Lung (tissue), 11 donors: ENCODE measurements at regions not wholly inside any gene's neighbourhood (a gene's known extent, or its start where the extent isn't known, plus 50 kb on each side); places are given as distances from the start of the nearest gene placed in this dataset.

Experiments used
- ATAC-seq: fragments of 200-7000 bp; cut with Tn5 transposase; one replicate; pipeline ENCODE4 v1.9.1; 2020; ENCODE audit warnings: moderate number of reproducible peaks; ENCODE audit not compliant: insufficient read depth, low FRiP score
- DNase-seq, 3 donors: peaks; one replicate each; pipeline ENCODE4 v3.0.0-alpha.2; 2013 to 2017
- H3K27ac ChIP-seq, 2 donors: one replicate each; pipeline ENCODE4 v1.5.1; 2013; ENCODE audit warnings: mild to moderate bottlenecking in 2 of 2, moderate library complexity in 2 of 2, control low read depth in 1 of 2, inconsistent platforms in 1 of 2, low read depth in 1 of 2, low read length in 1 of 2
- H3K27me3 ChIP-seq, 3 donors: one replicate each; pipeline ENCODE4 v1.5.1; 2013; ENCODE audit warnings: low read length in 2 of 3; ENCODE audit not compliant: control insufficient read depth in 3 of 3, insufficient read depth in 3 of 3
- H3K36me3 ChIP-seq, 4 donors: one replicate each; pipeline ENCODE4 v1.5.1; 2013; ENCODE audit warnings: low read length in 4 of 4, mild to moderate bottlenecking in 1 of 4, moderate library complexity in 1 of 4; ENCODE audit not compliant: control insufficient read depth in 4 of 4, insufficient read depth in 4 of 4
- H3K4me1 ChIP-seq, 5 donors: one replicate each; pipeline ENCODE4 v1.5.1; 2013; ENCODE audit warnings: low read length in 5 of 5, mild to moderate bottlenecking in 2 of 5, moderate library complexity in 1 of 5; ENCODE audit not compliant: control insufficient read depth in 5 of 5, insufficient read depth in 5 of 5
- H3K4me3 ChIP-seq: one replicate; pipeline ENCODE4 v1.5.1; 2013; ENCODE audit warnings: mild to moderate bottlenecking, control low read depth, moderate library complexity
- H3K9ac ChIP-seq, 2 donors: one replicate each; pipeline ENCODE4 v1.5.1; 2013; ENCODE audit warnings: low read length in 2 of 2, control low read depth in 1 of 2; ENCODE audit not compliant: insufficient read depth in 1 of 2
- H3K9me3 ChIP-seq, 4 donors: one replicate each; pipeline ENCODE4 v1.5.1; 2013; ENCODE audit warnings: low read length in 3 of 4, mild to moderate bottlenecking in 1 of 4, moderate library complexity in 1 of 4; ENCODE audit not compliant: control insufficient read depth in 4 of 4, insufficient read depth in 3 of 4
- WGBS, 2 donors: extraction: QIAGEN DNeasy Blood & Tissue Kit; methylation state at CpG; one replicate each; pipeline ENCODE4 v1.1.7; 2013; 5-methylcytosine and 5-hydroxymethylcytosine counted together
- TF ChIP-seq, protein P1 (sequence below): IDR thresholded peaks from 2 replicates; pipeline ENCODE4 v1.5.1; 2012; ENCODE audit warnings: mild to moderate bottlenecking; ENCODE audit errors: control extremely low read depth, extremely low read depth
- donor health status: control.
- donor health status: control.
- donor health status: Bipolar disorder and iron deficiency.
- donor health status: healthy.
- donor health status: DM: yes; HTN: yes; CAD: no.

DNA sequence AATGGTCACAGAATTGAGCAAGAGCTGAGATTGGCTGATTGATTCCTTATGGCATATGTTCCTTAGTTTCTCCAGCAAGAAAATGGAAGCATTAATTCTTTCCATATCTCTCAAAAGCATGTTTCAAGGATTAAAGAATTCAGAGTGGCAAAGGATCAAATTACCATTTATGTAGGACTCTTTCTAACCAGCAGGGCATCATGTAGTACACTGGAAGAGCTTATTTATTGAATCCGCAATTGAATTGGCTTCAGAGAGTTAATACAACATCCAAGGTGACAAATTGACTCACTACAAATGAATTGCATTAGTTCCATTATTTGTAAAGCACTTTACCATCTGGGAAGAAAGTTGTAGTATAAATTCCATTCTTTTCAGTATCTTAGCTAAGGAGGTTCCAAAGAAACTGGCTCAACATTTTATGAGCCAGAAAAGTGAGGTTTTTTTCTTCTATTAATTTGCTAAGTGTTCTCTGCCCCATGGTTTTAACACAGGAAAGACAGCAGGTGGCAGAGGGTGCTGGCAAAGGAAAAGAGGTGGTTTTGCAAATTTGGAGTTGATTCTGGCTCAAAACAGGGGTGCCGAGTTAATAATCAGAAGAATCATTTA, 409.9 kb downstream of the MTX2 start:
- Histone ChIP-seq H3K9ac (no peak overlapping the region), H3K36me3 (no peaks in the 10 kb centered on the region), H3K27ac (no peak overlapping the region), H3K4me1 (peaks cover 0 to 12% (median 0%) of the 10 kb centered on the region in 5 donors), H3K4me3 (no peak overlapping the region), H3K9me3 (no peaks in the 10 kb centered on the region), H3K27me3 (peaks cover 0 to 3% (median 0%) of the 10 kb centered on the region in 3 donors)
- no peak for DNase-seq
- TF ChIP-seq, protein P1, sequence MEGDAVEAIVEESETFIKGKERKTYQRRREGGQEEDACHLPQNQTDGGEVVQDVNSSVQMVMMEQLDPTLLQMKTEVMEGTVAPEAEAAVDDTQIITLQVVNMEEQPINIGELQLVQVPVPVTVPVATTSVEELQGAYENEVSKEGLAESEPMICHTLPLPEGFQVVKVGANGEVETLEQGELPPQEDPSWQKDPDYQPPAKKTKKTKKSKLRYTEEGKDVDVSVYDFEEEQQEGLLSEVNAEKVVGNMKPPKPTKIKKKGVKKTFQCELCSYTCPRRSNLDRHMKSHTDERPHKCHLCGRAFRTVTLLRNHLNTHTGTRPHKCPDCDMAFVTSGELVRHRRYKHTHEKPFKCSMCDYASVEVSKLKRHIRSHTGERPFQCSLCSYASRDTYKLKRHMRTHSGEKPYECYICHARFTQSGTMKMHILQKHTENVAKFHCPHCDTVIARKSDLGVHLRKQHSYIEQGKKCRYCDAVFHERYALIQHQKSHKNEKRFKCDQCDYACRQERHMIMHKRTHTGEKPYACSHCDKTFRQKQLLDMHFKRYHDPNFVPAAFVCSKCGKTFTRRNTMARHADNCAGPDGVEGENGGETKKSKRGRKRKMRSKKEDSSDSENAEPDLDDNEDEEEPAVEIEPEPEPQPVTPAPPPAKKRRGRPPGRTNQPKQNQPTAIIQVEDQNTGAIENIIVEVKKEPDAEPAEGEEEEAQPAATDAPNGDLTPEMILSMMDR, result no peak
- ATAC-seq, result no peak
- WGBS, 2 donors, result 75 to 82% methylated on average over 2 of the region's 2 CpGs

DNA sequence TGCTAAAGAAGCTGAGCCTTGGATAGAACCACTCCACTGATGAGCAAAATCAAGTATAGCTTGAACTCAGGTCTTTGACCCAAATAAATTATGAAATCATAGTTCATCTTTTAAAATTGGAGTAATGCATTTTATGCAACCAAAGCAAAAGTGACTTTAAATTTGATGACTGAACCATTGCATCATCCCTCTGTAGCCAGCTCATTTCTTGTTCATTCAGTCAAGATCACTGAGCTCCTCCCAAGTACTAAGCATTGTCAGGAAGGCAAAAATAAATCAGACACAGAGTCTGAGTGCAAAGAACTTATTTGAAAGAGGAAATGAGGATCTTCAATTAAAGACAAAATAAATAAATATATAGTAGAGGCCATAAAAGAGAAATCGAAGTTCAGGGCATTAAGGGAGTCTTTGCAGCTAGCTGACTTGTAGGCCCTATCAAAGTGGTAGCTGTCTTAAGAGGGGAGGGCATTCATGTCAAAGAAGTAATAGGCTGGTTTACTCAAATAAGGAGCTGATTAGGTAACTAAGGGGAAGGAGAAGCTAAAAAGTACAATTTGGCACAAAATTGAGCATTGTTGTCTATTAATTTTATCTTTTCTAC, 411.8 kb downstream of the MTX2 start:
- Histone ChIP-seq H3K27me3 (peaks cover 0 to 3% (median 0%) of the 10 kb centered on the region in 3 donors), H3K36me3 (no peaks in the 10 kb centered on the region), H3K9ac (no peak overlapping the region), H3K4me1 (peaks cover 0 to 12% (median 0%) of the 10 kb centered on the region in 5 donors), H3K27ac (no peak overlapping the region), H3K9me3 (no peaks in the 10 kb centered on the region), H3K4me3 (no peak overlapping the region)
- WGBS, 2 donors, result 84 to 89% methylated on average over 1 of the region's 1 CpG
- no peak for ATAC-seq
- no peak for DNase-seq
- TF ChIP-seq, protein P1, result no peak

DNA sequence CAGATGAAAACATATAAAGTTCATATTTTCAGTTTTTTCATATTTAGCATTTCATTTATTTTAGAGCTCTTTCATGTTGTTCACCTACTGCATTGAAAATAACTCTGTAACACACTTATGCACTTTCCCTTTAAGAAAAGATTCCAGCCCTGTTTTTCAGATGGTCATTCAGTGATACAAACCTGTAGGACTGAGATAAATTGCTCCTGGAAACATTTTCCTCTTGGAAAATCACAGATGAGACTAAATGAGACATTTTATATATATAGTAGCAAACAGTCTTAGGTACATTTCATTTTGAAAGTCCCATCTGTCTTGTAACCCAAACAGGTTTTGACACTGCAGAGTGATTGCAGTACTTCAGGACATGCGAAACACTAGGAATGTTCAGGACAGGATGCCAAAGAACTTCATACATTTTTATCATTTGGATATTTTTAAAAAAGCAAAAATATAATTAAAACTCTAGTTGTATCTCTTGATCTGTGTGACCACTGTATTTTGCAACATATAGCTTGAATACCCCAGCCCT, 412.4 kb downstream of the MTX2 start:
- Histone ChIP-seq H3K27ac (no peak overlapping the region), H3K9me3 (no peaks in the 10 kb centered on the region), H3K4me1 (peaks cover 0 to 12% (median 0%) of the 10 kb centered on the region in 5 donors), H3K4me3 (no peak overlapping the region), H3K9ac (no peak overlapping the region), H3K27me3 (peaks cover 0 to 3% (median 0%) of the 10 kb centered on the region in 3 donors), H3K36me3 (no peaks in the 10 kb centered on the region)
- no peak for ATAC-seq
- TF ChIP-seq, protein P1, result no peak
- no peak for DNase-seq
- WGBS, 2 donors, result 71 to 75% methylated on average over 1 of the region's 1 CpG
